ENCODE measurements at regions not wholly inside any gene's neighbourhood (a gene's known extent, or its start where the extent isn't known, plus 50 kb on each side); places are given as distances from the start of the nearest gene placed in this dataset.

- no peak for TF ChIP-seq POLR2A (IDR thresholded peaks at IDR 0.05)
- TF ChIP-seq CTCF (IDR thresholded peaks at IDR 0.05), result no peak
- TF ChIP-seq EP300 (IDR thresholded peaks at IDR 0.05), result no peak
- TF ChIP-seq POLR2AphosphoS5 (IDR thresholded peaks at IDR 0.05), result no peak
Observed at GRCh38 chr3:82038556-82038955, 277.1 kb upstream of the GBE1 start.
